GM23248 (cell line): ENCODE measurements at regions not wholly inside any gene's neighbourhood (a gene's known extent, or its start where the extent isn't known, plus 50 kb on each side); places are given as distances from the start of the nearest gene placed in this dataset.
A peak's percentile ranks its signal among the peaks of the same experiment; 100 is the strongest.

Experiments
- DNase-seq: peaks from one replicate; pipeline ENCODE4 v3.0.0-alpha.2; 2015
- H2AFZ ChIP-seq: fragments of 200-600 bp; sonication (generic); 2 replicates; pipeline ENCODE4 v1.6.1; 2016; ENCODE audit warnings: antibody characterized with exemption
- H3F3A ChIP-seq: fragments of 200-600 bp; sonication (generic); 2 replicates; pipeline ENCODE4 v1.6.1; 2016; ENCODE audit warnings: mild to moderate bottlenecking, antibody characterized with exemption, mixed run types; ENCODE audit not compliant: insufficient read depth
- H3K27ac ChIP-seq: fragments of 200-600 bp; sonication (generic); 2 replicates; pipeline ENCODE4 v1.5.1; 2016; ENCODE audit warnings: mild to moderate bottlenecking
- H3K27me3 ChIP-seq: fragments of 200-600 bp; sonication (generic); replicated peaks from 2 replicates; pipeline ENCODE4 v1.6.1; 2016; ENCODE audit warnings: mild to moderate bottlenecking; ENCODE audit not compliant: insufficient read depth
- H3K36me3 ChIP-seq: fragments of 200-600 bp; sonication (generic); 2 replicates; pipeline ENCODE4 v1.6.1; 2016; ENCODE audit warnings: low read depth, mild to moderate bottlenecking
- H3K4me1 ChIP-seq: fragments of 200-600 bp; sonication (generic); 2 replicates; pipeline ENCODE4 v1.6.1; 2016; ENCODE audit warnings: mild to moderate bottlenecking; ENCODE audit not compliant: insufficient read depth
- H3K4me2 ChIP-seq: fragments of 200-600 bp; sonication (generic); one replicate; pipeline ENCODE4 v1.6.1; 2016; ENCODE audit warnings: mild to moderate bottlenecking; ENCODE audit not compliant: unreplicated experiment
- H3K4me3 ChIP-seq: fragments of 200-600 bp; sonication (generic); 2 replicates; pipeline ENCODE4 v1.5.1; 2016; ENCODE audit warnings: mild to moderate bottlenecking
- H3K79me2 ChIP-seq: fragments of 200-600 bp; sonication (generic); 2 replicates; pipeline ENCODE4 v1.6.1; 2016; ENCODE audit warnings: mild to moderate bottlenecking; ENCODE audit not compliant: insufficient read depth
- H3K9ac ChIP-seq: fragments of 200-600 bp; sonication (generic); 2 replicates; pipeline ENCODE4 v1.6.1; 2016; ENCODE audit warnings: mild to moderate bottlenecking
- H3K9me2 ChIP-seq: fragments of 200-600 bp; sonication (generic); 2 replicates; pipeline ENCODE4 v1.6.1; 2016; ENCODE audit warnings: mixed run types, mild to moderate bottlenecking, moderate library complexity; ENCODE audit not compliant: insufficient read depth
- H3K9me3 ChIP-seq: fragments of 200-600 bp; sonication (generic); one replicate; pipeline ENCODE4 v1.6.1; 2017; ENCODE audit warnings: low read depth
- H4K20me1 ChIP-seq: fragments of 200-600 bp; sonication (generic); 2 replicates; pipeline ENCODE4 v1.6.0; 2016; ENCODE audit not compliant: insufficient read depth
- EZH2 ChIP-seq: fragments of 200-600 bp; sonication (generic); IDR thresholded peaks from 2 replicates; pipeline ENCODE4 v1.6.1; 2018; ENCODE audit warnings: antibody characterized with exemption, mild to moderate bottlenecking; ENCODE audit not compliant: insufficient read depth, poor library complexity, severe bottlenecking
- EZH2phosphoT487 ChIP-seq: fragments of 200-600 bp; sonication (generic); IDR thresholded peaks from 2 replicates; pipeline ENCODE4 v1.6.1; 2018; ENCODE audit warnings: antibody characterized with exemption, moderate library complexity, mild to moderate bottlenecking, low read depth; ENCODE audit not compliant: insufficient read depth
- WGBS, 2 experiments: methylation state at CpG; one replicate each; pipeline ENCODE4 v1.1.6; 2015 to 2017; ENCODE audit warnings: low lambda C conversion rate in 2 of 2, low coverage in 1 of 2; ENCODE audit errors: missing lambda C conversion rate in 2 of 2; 5-methylcytosine and 5-hydroxymethylcytosine counted together
- in situ Hi-C: fragments of 300-500 bp; cut with MboI; formaldehyde crosslinking; loops from 2 replicates; pipeline ENCODE4 v1.15.0; 2020

- no peak for DNase-seq
- Histone ChIP-seq H3K4me2 (no peak overlapping the region), H3K27ac (no peak overlapping the region), H4K20me1 (no peaks in the 10 kb centered on the region), H3K36me3 (no peaks in the 10 kb centered on the region), H3K9me3 (no peaks in the 10 kb centered on the region), H3F3A (no peaks in the 10 kb centered on the region), H3K9ac (no peak overlapping the region), H3K4me3 (no peak overlapping the region), H3K4me1 (no peaks in the 10 kb centered on the region), H3K79me2 (no peaks in the 10 kb centered on the region), H2AFZ (no peak overlapping the region), H3K9me2 (no peaks in the 10 kb centered on the region), H3K27me3 (no peaks in the 10 kb centered on the region)
- 82% methylated on average over 7 of the region's 7 CpGs for WGBS, 2 experiments
- TF ChIP-seq EZH2phosphoT487: no peak
- in situ Hi-C loops: no loop called here
Observed at GRCh38 chr3:76550522-76551201, 489.2 kb upstream of the ROBO2 start.

GRCh38 chr3:76551739-76552138 lies 488.2 kb upstream of the ROBO2 start:
- no peaks in the 10 kb centered on the region for H3F3A ChIP-seq
- H2AFZ ChIP-seq: no peak overlapping the region
- TF ChIP-seq EZH2phosphoT487 (no peak), EZH2 (no peak)
- H3K4me2 ChIP-seq: no peak overlapping the region
- no peaks in the 10 kb centered on the region for H3K9me3 ChIP-seq
- H3K79me2 ChIP-seq: no peaks in the 10 kb centered on the region
- DNase-seq: peak; percentile 8
- no peaks in the 10 kb centered on the region for H3K4me1 ChIP-seq
- in situ Hi-C loops: no loop called here
- H3K4me3 ChIP-seq: no peak overlapping the region
- 82 to 89% methylated on average over 5 of the region's 5 CpGs for WGBS, 2 experiments
- no peaks in the 10 kb centered on the region for H3K9me2 ChIP-seq
- H3K36me3 ChIP-seq: no peaks in the 10 kb centered on the region
- H3K27ac ChIP-seq: no peak overlapping the region
- no peaks in the 10 kb centered on the region for H3K27me3 ChIP-seq
- H4K20me1 ChIP-seq: no peaks in the 10 kb centered on the region
- H3K9ac ChIP-seq: no peak overlapping the region

GRCh38 chr3:76552653-76553052 lies 487.2 kb upstream of the ROBO2 start:
- no peaks in the 10 kb centered on the region for H3K4me1 ChIP-seq
- no peaks in the 10 kb centered on the region for H3K79me2 ChIP-seq
- 62 to 71% methylated on average over 2 of the region's 2 CpGs for WGBS, 2 experiments
- no peak overlapping the region for H3K4me2 ChIP-seq
- TF ChIP-seq EZH2 (no peak), EZH2phosphoT487 (no peak)
- H3K27me3 ChIP-seq: no peaks in the 10 kb centered on the region
- H4K20me1 ChIP-seq: no peaks in the 10 kb centered on the region
- H2AFZ ChIP-seq: no peak overlapping the region
- no peak overlapping the region for H3K27ac ChIP-seq
- no peaks in the 10 kb centered on the region for H3K9me3 ChIP-seq
- no peak overlapping the region for H3K9ac ChIP-seq
- H3F3A ChIP-seq: no peaks in the 10 kb centered on the region
- in situ Hi-C loops: no loop called here
- DNase-seq: peak; percentile 21
- no peak overlapping the region for H3K4me3 ChIP-seq
- H3K36me3 ChIP-seq: no peaks in the 10 kb centered on the region
- no peaks in the 10 kb centered on the region for H3K9me2 ChIP-seq

GRCh38 chr3:76554707-76555106 lies 485.2 kb upstream of the ROBO2 start:
- Histone ChIP-seq H3K36me3 (no peaks in the 10 kb centered on the region), H3K79me2 (no peaks in the 10 kb centered on the region), H3K4me2 (no peak overlapping the region), H3K9me2 (no peaks in the 10 kb centered on the region), H3K4me3 (no peak overlapping the region), H3K9me3 (no peaks in the 10 kb centered on the region), H2AFZ (no peak overlapping the region), H3K9ac (no peak overlapping the region), H3K27ac (no peak overlapping the region), H3K27me3 (no peaks in the 10 kb centered on the region), H4K20me1 (no peaks in the 10 kb centered on the region), H3K4me1 (no peaks in the 10 kb centered on the region), H3F3A (no peaks in the 10 kb centered on the region)
- TF ChIP-seq EZH2phosphoT487: no peak
- TF ChIP-seq EZH2: no peak
- in situ Hi-C loops: no loop called here
- peak; percentile 53 for DNase-seq
- WGBS, 2 experiments: 3% methylated on average over 2 of the region's 2 CpGs
